Fibroblast of pulmonary artery (primary cell): ENCODE measurements at regions not wholly inside any gene's neighbourhood (a gene's known extent, or its start where the extent isn't known, plus 50 kb on each side); places are given as distances from the start of the nearest gene placed in this dataset.

Experiments
- DNase-seq: peaks from one replicate; pipeline ENCODE4 v3.0.0-alpha.2; 2010; ENCODE audit warnings: low read depth
- H3K4me3 ChIP-seq: replicated peaks from 2 replicates; pipeline ENCODE4 v1.5.1; 2011; ENCODE audit warnings: low read depth, mild to moderate bottlenecking, control low read depth, low read length, moderate library complexity
- TF ChIP-seq, protein P1 (sequence below): IDR thresholded peaks from 2 replicates; pipeline ENCODE4 v1.5.1; 2011; ENCODE audit warnings: mild to moderate bottlenecking, control low read depth, low read length, inconsistent platforms; ENCODE audit errors: missing control alignments

DNA sequence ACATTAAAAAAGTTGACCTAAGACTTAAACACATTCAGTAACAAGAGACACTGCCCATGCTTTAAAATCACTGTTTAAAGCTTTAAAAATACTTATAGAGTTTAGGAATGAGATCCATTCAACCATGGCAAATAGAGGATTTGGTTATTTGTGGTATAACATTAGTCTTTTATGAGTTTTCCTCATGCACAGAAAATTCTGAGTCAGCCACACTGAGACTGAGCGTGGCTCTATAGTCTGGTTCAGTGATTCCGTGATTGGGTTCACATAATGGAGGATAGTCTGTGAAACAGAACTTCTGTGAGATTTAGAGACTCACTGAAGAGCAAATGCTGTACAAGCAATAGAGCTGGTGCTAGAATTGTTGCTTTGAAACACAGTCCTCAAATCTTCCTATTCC lies 1502.4 kb upstream of the PIK3C3 start:
- no peak for DNase-seq
- TF ChIP-seq, protein P1, sequence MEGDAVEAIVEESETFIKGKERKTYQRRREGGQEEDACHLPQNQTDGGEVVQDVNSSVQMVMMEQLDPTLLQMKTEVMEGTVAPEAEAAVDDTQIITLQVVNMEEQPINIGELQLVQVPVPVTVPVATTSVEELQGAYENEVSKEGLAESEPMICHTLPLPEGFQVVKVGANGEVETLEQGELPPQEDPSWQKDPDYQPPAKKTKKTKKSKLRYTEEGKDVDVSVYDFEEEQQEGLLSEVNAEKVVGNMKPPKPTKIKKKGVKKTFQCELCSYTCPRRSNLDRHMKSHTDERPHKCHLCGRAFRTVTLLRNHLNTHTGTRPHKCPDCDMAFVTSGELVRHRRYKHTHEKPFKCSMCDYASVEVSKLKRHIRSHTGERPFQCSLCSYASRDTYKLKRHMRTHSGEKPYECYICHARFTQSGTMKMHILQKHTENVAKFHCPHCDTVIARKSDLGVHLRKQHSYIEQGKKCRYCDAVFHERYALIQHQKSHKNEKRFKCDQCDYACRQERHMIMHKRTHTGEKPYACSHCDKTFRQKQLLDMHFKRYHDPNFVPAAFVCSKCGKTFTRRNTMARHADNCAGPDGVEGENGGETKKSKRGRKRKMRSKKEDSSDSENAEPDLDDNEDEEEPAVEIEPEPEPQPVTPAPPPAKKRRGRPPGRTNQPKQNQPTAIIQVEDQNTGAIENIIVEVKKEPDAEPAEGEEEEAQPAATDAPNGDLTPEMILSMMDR: no peak
- H3K4me3 ChIP-seq: no peak overlapping the region

DNA sequence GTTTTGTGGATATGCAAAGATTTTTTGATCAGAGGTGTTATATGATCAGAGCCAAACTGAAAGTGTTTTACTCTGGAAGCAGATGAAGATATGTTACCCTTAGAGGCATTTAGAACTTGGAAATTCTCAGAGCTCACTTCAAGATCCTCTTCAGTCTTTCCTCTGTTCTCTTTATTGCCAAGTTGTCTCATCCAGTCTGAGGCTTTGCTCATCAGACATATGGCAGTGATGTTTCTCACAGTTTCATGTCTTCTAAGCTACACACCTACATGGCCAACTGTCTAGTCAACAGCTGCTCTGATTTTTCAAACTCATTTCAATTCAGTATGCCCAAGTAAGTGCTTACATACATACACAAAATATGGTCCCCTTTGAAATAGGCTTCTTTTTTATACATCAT lies 1504.3 kb upstream of the PIK3C3 start:
- no peak for DNase-seq
- TF ChIP-seq, protein P1: no peak
- H3K4me3 ChIP-seq: no peak overlapping the region

DNA sequence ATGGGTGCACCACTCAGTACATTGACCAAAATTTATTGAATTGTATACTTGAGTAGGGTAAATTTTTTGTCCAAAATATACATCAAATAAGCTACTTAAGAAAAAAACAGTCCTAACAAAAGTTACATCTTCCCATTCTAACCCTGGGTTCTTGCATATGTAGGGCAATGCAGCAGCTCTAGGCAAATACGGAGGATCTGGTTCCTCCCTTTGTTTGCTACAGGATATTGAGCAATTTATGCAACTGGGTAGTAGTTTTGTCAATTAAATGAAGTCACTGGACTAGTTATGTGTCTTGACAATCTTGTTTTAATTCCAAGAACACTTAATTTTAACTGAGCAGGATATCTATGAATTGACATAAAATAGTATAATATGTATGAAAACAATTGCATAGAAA lies 1507.2 kb upstream of the PIK3C3 start:
- H3K4me3 ChIP-seq: no peak overlapping the region
- TF ChIP-seq, protein P1: no peak
- peak; percentile 51 for DNase-seq

DNA sequence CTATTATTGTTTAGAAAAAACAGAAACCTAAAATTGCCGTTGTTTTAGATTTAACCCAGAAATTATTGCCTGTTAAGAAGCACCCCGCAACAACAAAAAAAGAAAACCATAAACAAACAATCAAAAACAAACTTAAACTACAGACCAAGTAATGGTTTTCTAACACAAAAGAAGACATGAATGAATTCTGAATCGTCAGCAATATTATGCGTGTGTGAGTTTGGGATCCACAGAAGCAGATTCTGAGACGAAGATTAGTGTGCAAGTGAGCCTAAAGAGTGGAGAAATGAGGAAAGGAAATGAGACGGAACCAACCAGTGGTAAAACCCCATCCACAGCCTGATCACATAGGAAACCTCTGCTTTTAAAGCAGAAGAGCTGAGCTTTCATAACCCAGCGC lies 1514.9 kb upstream of the PIK3C3 start:
- TF ChIP-seq, protein P1: no peak
- no peak overlapping the region for H3K4me3 ChIP-seq
- DNase-seq: no peak

DNA sequence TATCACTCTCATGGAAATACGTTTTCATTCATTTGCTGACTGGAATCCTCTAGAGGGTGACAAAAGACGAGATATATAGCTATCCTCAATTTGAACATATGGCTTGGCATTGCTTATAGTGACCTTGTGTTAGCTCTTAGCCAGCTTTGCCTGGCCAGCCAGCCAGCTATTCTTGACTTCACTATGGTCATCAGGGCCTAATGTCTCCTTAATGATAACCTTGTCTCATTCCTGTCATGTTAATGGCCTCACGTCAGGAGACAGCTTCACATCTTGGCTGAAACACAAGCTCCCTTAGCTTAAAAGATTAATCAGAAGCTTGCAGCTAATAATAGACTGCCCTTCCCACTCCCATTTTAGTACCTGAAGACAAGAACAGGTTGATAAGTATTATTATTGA lies 1517.5 kb upstream of the PIK3C3 start:
- TF ChIP-seq, protein P1: no peak
- H3K4me3 ChIP-seq: no peak overlapping the region
- DNase-seq: peak; percentile 13

DNA sequence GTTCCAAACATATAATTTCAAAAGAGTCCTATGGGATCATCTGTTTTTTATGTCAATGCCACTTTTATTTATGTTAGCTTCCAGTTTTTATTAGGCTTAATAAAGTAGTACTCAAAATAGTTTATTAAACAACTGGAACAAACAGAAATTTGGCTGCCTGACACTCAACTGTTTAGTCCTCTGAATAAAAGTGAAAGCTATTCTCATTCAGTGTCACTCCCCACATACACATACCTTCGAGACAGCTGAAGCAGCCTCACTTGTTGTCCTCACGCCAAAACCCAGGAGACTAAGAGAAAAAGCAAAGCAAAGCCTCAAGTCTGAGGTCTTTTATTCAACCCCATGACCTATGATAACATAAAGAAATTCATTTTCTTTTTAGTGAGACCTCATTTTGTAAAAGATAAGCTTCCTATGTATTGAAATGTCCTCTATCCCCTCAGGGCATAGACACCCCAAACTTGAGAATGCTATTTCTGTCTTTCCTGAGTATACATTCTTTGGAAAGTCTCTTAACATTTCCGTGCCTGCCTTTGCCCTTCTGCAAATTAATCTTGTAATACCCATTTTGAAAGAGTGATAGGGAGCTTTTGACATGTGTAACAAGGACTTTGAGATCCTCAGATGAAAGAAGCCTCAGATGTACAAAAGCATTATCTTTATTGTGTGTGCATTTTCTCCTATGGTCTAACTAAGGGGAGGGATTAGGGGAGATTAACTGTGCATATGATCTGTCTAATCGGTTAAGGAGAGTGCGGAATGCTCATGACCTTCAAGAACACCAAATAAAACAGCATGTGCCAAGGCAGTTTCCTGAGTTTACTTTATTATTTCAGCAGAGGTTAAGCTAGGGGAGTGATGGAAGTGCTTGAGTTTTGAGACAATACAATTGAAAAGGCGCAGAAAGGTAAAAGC lies 1523.7 kb upstream of the PIK3C3 start:
- TF ChIP-seq, protein P1: no peak
- H3K4me3 ChIP-seq: no peak overlapping the region
- DNase-seq: no peak

DNA sequence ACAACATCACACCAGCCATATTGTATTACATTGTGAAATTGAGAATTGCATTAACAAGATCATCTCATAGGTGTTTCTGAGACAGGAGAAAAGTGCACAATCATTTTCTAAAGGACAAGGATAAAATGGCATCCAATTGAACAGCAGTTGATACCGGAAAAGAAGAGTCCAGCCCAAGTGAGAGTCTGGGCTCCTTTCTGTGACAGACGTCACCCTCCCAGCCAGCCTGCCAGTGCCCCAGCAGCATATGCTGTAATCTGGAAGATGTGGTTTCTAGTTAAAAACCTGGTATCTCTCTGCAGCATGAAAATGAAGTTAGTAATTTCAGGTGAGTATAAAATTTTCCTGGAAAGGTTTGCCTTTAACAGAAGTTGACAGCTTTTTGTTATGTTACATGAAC lies 1531.7 kb upstream of the PIK3C3 start:
- TF ChIP-seq, protein P1: no peak
- no peak for DNase-seq
- no peak overlapping the region for H3K4me3 ChIP-seq
